Astrocyte (in vitro differentiated cells and primary cell): ENCODE measurements at regions not wholly inside any gene's neighbourhood (a gene's known extent, or its start where the extent isn't known, plus 50 kb on each side); places are given as distances from the start of the nearest gene placed in this dataset.

Experiments
- EZH2 ChIP-seq: IDR thresholded peaks from 2 replicates; pipeline ENCODE4 v1.6.1; 2012; ENCODE audit warnings: mild to moderate bottlenecking, low read length, inconsistent platforms; ENCODE audit not compliant: insufficient read depth
- TF ChIP-seq, protein P1 (sequence below): IDR thresholded peaks from 2 replicates; pipeline ENCODE4 v1.5.1; 2011; ENCODE audit warnings: low read depth, mild to moderate bottlenecking, inconsistent platforms, low read length, moderate library complexity; ENCODE audit not compliant: insufficient read depth

DNA sequence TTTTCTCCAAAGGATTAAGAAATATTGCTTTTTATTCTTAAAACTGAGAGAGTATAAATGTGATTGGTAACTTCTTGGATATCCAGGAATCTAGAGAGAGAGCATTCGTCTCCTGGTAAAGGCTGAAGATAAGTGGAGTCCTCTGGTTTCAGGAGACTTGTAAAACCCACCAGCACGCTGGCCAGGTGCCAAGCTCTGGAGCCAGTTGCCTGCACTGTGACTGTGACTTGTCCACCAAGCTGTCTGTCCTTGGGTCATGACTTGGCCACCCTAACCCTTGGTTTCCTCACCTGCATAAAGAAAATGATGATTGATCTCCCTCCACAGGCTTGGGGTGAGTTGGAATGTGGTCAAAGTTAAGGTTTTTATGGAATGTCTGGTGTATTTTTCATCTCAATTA lies 185.4 kb upstream of the NCKAP5 start:
- TF ChIP-seq, protein P1, sequence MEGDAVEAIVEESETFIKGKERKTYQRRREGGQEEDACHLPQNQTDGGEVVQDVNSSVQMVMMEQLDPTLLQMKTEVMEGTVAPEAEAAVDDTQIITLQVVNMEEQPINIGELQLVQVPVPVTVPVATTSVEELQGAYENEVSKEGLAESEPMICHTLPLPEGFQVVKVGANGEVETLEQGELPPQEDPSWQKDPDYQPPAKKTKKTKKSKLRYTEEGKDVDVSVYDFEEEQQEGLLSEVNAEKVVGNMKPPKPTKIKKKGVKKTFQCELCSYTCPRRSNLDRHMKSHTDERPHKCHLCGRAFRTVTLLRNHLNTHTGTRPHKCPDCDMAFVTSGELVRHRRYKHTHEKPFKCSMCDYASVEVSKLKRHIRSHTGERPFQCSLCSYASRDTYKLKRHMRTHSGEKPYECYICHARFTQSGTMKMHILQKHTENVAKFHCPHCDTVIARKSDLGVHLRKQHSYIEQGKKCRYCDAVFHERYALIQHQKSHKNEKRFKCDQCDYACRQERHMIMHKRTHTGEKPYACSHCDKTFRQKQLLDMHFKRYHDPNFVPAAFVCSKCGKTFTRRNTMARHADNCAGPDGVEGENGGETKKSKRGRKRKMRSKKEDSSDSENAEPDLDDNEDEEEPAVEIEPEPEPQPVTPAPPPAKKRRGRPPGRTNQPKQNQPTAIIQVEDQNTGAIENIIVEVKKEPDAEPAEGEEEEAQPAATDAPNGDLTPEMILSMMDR, result no peak
- no peak for TF ChIP-seq EZH2
